ENCODE measurements at regions not wholly inside any gene's neighbourhood (a gene's known extent, or its start where the extent isn't known, plus 50 kb on each side); places are given as distances from the start of the nearest gene placed in this dataset.

DNA sequence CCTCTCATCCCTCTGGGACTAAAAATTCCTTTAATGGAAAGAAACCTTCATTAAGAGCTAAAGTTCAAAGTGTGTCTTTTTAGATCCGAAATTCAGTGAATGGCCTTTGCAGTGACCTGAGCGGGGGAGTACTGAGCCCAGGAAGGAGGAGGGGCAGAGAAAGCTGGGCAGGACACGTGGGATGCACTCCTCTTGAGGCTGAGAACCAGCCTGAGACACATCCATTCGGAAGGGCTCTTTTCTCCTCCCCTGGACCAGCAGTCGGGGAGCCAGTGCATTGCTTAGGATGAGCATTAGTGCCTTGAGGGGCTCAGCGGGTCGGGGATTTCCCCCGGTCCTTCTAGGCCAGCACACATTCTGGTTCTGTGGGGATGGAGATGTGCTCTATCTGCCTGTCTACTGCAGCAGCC is 258.9 kb upstream of the B3GAT1 start:
- TF ChIP-seq POLR2A (IDR thresholded peaks at IDR 0.05), result no peak
- TF ChIP-seq, protein P1, sequence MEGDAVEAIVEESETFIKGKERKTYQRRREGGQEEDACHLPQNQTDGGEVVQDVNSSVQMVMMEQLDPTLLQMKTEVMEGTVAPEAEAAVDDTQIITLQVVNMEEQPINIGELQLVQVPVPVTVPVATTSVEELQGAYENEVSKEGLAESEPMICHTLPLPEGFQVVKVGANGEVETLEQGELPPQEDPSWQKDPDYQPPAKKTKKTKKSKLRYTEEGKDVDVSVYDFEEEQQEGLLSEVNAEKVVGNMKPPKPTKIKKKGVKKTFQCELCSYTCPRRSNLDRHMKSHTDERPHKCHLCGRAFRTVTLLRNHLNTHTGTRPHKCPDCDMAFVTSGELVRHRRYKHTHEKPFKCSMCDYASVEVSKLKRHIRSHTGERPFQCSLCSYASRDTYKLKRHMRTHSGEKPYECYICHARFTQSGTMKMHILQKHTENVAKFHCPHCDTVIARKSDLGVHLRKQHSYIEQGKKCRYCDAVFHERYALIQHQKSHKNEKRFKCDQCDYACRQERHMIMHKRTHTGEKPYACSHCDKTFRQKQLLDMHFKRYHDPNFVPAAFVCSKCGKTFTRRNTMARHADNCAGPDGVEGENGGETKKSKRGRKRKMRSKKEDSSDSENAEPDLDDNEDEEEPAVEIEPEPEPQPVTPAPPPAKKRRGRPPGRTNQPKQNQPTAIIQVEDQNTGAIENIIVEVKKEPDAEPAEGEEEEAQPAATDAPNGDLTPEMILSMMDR (IDR thresholded peaks at IDR 0.05), result no peak

All from adrenal gland (tissue), 5 donors.